Islet of Langerhans (tissue), 1 donor: ENCODE measurements at regions not wholly inside any gene's neighbourhood (a gene's known extent, or its start where the extent isn't known, plus 50 kb on each side); places are given as distances from the start of the nearest gene placed in this dataset.

Experiments used
- FAIRE-seq: peaks from one replicate; lab custom pipeline; 2011; peaks lifted over from hg19 to GRCh38; lab: Jason Lieb, UNC

- no peak for FAIRE-seq
Observed at GRCh38 chr4:157880761-157881160, 292.1 kb downstream of the GASK1B start.

GRCh38 chr4:157854819-157855218 lies 318.0 kb downstream of the GASK1B start:
- FAIRE-seq = no peak

- no peak for FAIRE-seq
Observed at GRCh38 chr4:157840648-157841047, 332.2 kb downstream of the GASK1B start.

GRCh38 chr4:157840034-157840433 lies 332.8 kb downstream of the GASK1B start:
- FAIRE-seq = no peak

- no peak for FAIRE-seq
Observed at GRCh38 chr4:157838366-157838765, 334.5 kb downstream of the GASK1B start.

GRCh38 chr4:157837071-157837703 lies 335.6 kb downstream of the GASK1B start:
- no peak for FAIRE-seq

- FAIRE-seq = no peak
Observed at GRCh38 chr4:157832596-157832995, 340.2 kb downstream of the GASK1B start.

- no peak for FAIRE-seq
Observed at GRCh38 chr4:157824021-157824420, 348.8 kb downstream of the GASK1B start.

- FAIRE-seq = no peak
Observed at GRCh38 chr4:157821814-157822213, 351.0 kb downstream of the GASK1B start.

- no peak for FAIRE-seq
Observed at GRCh38 chr4:157819693-157820464, 352.9 kb downstream of the GASK1B start.

GRCh38 chr4:157818946-157819692 lies 353.7 kb downstream of the GASK1B start:
- no peak for FAIRE-seq

- FAIRE-seq = no peak
Observed at GRCh38 chr4:157810137-157810774, 362.6 kb downstream of the GASK1B start.

- FAIRE-seq = no peak
Observed at GRCh38 chr4:157808796-157809383, 363.9 kb downstream of the GASK1B start.

GRCh38 chr4:157806184-157806583 lies 366.6 kb downstream of the GASK1B start:
- no peak for FAIRE-seq

GRCh38 chr4:157804986-157805385 lies 367.8 kb downstream of the GASK1B start:
- FAIRE-seq = no peak

- no peak for FAIRE-seq
Observed at GRCh38 chr4:157803845-157804521, 368.8 kb downstream of the GASK1B start.

GRCh38 chr4:157803421-157803820 lies 369.4 kb downstream of the GASK1B start:
- no peak for FAIRE-seq

GRCh38 chr4:157795495-157795894 lies 377.3 kb downstream of the GASK1B start:
- FAIRE-seq = no peak

- FAIRE-seq = no peak
Observed at GRCh38 chr4:157792716-157793115, 380.1 kb downstream of the GASK1B start.

GRCh38 chr4:157791236-157791635 lies 381.6 kb downstream of the GASK1B start:
- no peak for FAIRE-seq

- FAIRE-seq = no peak
Observed at GRCh38 chr4:157787618-157788017, 385.2 kb downstream of the GASK1B start.

GRCh38 chr4:157781361-157781760 lies 391.5 kb downstream of the GASK1B start:
- no peak for FAIRE-seq
